HG03558 (cell line): ENCODE measurements at regions not wholly inside any gene's neighbourhood (a gene's known extent, or its start where the extent isn't known, plus 50 kb on each side); places are given as distances from the start of the nearest gene placed in this dataset.
A peak's percentile ranks its signal among the peaks of the same experiment; 100 is the strongest.
"Not testable (repeated sequence)": the region's sequence is repeated elsewhere in the genome, so short reads cannot be mapped to it uniquely, and the experiment has no call there.

Experiments used
- ATAC-seq: cut with Tn5 transposase; IDR thresholded peaks from one replicate; pipeline ENCODE4 v1.9.1; 2021; ENCODE audit warnings: moderate number of reproducible peaks; ENCODE audit not compliant: unreplicated experiment; ENCODE audit errors: extremely low read depth

DNA sequence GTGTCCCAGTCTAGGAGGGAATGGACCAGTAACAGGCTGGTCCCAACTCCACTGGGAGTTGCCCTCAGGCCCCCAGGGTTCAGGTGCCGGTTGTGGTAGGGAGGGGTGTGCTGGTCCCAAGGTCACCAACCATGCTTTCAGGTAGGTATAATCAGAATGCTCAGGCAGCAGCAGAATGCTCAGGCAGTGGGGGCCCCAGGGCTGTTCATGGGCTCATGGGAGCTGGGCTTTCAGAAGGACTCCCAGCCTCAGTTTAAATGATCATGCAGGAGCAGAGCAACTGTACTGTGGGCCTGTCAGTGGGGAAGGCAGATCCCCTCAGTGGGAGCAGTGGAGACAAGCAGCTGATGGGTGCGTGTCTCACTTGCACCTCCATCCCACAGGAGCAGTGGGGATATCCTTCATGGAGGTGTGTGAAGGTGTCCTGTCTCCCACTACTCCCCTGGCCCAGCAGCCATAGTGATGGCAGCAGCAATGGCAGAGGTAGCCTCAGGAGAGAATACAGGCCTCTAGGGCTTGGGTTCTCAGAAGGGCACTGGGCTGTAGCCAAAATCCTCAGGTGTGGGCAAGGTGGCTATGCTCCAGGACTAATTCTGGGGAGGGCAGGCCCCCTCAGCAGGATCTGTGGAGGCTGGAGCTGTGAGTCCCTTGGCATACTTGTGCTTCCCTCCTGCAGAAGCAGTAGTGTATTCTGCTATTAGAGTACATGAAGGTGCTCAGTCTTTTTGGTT, 917.3 kb upstream of the B3GALT2 start:
- ATAC-seq = no peak

DNA sequence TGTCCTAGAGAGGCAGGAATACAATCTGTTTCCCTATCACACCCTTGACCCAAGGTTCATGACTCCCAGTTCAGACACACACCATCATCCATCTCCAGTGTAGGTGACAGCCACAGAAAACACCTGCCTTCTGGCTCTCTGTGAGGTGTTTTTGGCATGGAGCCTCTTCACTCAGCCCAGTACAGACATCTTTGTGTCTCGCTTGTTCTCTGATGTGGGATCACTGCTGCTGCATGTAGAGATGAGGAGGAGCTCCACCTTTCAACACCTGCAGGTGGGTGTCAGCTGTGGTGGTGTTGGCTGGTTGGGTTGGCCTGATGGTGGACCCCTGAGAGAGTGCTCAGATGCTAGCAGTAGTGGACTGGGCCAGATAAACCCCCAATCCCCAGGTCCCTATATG, 916.7 kb upstream of the B3GALT2 start:
- no peak for ATAC-seq

DNA sequence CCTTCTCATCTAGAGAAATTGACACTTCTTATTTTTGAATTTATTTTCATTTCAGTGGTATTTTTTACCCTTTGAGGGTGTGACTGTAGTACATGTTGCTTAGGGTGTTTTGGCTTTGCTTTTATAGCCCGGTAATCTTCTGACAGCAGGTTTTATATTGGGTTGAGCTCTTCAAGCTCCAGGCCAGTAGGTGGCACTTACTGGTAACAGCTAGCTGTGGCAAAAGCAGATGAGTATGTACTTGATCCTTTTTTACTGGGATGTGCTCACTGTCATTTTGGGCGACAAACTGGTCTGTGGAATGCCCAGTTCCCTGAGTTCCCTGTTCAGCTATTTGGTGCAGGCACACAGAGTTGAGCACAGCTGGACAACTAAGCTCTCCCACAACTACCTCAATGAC, 916.2 kb upstream of the B3GALT2 start:
- no peak for ATAC-seq

DNA sequence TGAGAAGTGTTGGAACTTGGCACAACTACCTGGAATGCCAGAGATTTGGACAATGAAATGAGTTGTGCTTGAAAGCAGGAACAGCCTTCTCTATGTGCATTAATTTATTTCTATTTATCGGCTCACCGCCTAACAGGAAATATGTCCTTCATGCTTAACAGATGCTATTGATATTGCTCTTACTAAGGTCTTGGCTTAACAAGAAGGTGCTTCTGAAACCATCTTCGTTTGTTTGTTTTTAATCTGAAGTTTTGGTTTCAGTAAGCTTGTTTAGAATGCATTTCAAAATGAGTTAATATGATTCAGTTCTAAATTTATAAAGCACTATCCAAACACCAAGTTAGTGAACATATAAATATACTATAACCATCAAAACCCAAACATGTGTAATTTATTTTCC, 898.3 kb upstream of the B3GALT2 start:
- no peak for ATAC-seq

DNA sequence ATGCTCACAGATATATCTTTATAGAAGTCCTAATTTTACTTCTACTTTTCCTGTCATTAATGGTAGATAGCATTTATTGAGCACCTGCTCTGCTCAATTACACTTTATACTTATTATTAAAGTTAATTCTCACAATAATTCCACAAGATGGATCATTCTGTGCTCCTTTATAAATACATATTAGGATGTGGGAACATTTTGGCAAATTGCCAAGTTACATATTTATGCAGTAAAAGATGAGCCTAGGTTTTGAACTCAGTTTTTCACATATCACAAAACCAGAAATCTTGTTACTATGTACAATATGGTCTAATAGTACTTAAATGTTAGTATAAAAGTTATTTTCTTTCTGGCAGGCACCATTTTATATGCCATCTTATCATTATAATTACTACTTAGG, 895.0 kb upstream of the B3GALT2 start:
- no peak for ATAC-seq

DNA sequence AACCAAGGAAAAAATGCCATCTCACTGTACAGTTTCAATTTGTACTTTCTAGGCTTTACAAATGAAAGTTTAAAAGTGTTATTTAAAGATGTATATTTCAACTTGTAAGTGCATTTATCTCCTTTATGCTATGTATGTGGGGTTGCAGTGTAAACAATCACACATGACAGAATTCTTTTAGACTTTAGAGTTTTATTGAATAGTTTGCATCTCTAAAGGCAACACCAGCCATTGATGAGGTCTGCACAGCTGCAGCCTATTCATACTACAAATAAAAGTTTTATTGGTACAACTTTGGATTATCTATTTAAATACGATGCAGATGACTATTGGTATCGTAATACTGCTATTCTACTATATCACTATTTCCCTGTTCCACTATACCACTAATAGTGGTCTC, 894.4 kb upstream of the B3GALT2 start:
- ATAC-seq = no peak

DNA sequence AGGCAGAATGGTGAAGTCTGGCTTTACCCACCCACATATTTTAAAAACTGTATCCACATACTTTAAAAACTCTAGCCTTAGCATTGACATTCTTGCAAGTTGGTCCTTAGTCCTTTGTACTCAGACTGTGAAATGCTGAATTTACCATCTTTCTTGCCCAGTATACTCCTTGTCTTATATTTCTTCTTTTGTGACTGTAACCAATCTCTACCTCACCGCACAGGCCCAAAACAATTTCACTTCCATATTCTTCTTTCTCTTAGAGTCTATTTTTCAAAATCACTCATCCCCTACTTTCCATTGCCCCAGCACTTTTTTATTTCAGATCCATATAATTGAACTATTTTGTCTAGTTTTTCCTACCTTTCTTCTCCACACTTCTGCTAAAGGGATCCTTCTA, 892.4 kb upstream of the B3GALT2 start:
- peak; percentile 51 for ATAC-seq

DNA sequence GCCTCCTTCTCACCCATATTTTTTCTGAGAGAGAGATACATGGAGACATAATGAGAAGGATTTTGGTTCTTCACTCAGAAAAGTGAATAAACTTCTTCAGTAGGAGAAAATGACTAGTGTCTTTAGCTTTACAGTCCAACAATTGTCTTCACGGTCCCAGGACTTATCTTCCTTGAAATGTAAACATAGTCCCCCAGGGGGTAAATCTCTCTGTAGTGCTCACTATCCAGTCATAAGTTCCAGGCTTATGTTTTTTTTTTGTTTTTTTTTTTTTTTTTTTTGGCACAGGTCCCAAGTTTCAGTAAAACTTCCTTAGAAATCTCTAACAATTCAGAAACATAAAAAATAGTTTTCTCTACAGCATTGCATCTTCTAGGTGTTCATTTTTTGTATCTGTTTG, 890.2 kb upstream of the B3GALT2 start:
- no peak for ATAC-seq

DNA sequence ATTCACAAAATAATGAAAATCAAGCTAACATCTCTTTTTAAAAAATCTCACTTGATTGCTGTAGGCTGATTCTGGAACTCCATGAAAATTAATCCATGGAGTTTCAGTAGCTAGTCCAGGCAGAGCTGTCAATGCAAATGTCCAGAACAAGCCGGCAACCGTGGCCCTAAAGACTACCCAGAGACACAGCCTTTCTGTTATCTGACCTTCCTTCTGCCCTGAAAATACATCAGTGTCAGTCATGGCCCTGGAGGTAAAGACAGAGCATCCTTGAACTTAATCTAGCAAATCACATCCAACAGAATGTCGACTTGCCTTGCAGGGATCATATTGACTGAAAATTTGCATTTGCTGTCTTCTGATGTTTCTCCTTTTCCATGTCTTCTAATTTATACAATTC, 887.4 kb upstream of the B3GALT2 start:
- no peak for ATAC-seq

DNA sequence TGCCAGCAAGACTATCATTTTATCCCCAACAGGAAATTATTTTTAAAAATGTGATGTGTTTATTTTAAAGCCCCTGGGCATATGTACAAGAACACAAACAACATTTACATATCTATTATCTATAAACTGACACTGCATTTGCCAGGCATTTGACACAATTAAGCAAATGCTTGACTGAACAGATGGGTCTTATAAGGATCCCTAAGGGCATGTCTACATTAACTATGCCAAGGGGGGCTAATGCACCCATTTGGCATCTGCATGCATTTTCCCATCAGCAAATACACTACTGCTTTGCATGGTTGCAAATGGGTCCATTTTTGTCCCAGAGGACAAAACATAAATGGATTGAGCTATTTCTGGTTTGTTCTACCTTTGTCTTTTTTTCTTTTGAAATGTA, 884.8 kb upstream of the B3GALT2 start:
- no peak for ATAC-seq

DNA sequence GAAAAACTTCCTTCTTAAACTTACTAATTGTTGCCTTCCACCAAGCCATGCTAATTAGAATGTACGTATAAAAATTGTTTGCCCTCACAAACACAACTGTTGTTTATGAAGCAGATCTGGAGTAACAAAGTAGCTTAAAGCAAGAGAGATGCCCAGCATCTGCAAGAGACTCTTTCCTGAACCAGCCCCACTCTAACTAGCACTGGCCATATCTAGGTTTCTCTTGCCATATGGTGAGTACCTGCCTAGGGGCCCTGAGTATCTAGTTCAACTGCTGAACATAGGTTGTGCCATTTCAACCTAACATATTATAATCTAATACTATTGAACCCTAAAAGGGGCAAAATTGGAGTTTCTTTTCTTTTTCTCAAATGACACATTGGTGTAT, 883.4 kb upstream of the B3GALT2 start:
- no peak for ATAC-seq

DNA sequence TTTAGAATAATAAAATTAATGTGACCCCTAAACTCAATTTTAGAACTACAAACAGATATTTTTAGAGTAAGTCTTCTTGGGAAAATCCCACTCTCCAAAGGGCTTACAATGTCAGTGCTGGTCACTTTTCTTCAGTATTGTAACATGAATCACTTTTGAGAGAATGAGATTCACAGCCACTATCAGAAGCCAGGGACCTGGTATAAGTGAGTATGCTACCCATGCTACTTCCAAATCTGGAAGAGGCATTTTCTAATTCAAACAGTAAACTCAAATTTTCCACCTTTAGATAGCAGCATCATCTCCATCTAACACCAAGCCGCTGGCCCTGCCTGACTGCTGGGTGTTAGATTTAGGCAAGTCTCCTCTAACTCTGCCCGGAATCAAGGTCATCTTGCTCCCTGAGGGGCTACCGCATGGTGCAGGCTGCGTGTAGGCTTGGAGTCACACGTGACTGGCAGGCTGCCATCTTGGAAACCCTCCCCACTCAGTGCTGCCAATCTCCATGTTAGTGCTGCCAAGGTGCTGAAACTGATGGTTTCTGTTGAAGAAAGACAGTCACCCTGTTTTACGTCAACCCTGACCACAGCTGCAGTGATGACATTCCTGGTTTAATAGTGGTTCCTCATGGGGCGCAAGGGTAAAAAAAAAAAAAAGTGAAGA, 882.9 kb upstream of the B3GALT2 start:
- no peak for ATAC-seq

DNA sequence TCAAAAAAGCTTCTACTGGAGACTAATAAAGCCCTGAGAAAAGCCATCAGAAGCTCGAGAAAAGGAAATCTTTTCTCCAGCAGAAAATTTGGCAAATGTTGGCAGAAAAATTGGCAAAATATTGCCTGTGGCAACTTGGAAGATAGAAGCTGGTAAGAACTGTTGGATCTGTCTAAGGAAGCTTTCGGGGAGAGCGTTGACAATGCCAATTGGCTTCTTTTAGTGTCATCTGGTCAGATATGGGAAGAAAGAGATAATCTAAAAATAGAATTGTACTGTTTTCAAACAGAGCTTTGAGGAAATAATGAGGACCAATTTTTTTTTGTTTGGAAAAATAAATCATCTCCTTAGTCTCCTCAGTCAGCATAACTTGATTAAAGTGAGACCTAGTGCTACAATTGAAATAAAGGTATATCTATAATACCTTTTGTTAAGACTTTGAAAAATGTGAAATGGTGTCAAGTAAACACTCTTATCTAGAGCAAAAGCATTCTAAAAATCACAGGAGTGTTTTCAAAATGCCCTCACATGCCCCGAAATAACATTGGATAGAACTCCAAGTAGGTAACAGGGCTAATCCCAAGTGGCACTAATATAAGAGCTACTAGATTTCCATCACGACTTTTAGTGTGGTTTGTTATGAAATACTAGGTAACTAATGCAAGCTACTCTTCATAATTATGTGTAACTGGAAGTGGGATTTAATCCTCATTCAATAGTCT, 882.2 kb upstream of the B3GALT2 start:
- ATAC-seq = no peak

DNA sequence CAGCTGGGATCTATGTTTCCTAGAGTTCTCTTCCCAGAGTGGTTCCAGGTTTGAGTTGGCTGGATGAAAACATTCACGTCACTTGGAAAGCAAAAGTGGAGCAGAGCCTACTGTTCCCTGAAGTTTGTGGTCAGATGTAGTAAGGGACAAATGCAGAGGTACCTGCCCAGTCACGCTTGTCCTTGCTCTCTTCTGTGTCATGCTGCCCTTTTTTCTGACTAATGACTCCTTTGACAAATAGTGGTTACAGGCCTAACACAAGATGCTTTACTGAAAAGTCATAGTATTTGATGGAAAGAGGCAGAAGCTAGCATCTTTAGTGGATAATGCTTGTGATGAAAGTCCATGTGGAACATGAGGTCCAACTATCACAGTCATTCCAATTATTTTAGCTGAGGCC, 881.4 kb upstream of the B3GALT2 start:
- ATAC-seq = no peak

DNA sequence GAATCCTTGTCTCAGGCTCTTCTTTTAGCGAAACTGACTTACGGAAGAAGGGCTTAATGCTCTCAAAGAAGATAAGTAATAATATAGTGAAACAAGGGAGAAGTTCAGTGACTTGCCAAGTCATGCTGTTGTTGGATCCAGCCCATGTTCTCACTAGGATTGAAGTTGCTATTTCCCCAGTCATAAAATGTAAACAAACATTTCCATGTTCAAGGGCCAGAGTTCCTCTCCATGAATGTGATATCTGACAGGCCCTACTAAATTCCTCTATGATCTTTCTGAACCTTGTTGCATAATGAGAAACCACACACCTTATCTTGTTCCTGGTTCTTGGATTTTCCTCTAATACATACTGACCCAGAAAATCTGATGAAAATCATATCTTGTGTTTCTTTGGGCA, 876.5 kb upstream of the B3GALT2 start:
- no peak for ATAC-seq

DNA sequence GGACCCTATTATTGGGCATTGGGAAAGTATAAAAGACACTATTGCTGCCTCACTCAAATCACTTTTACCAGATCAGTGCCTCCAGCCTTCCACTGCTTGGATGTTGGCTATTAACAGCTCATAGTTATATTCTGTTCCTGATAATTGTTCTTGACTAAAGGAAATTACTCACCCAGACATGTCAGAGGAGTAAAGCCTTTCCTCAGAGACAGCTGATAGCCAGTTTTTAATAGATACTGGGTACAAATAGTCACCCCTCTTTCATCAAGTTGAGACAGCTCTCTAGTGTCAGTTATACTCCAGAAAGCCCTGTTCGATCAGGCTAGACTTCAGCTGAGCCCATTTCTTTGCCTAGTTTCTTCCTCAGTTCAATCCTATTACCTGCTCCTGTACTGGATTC, 876.1 kb upstream of the B3GALT2 start:
- no peak for ATAC-seq

DNA sequence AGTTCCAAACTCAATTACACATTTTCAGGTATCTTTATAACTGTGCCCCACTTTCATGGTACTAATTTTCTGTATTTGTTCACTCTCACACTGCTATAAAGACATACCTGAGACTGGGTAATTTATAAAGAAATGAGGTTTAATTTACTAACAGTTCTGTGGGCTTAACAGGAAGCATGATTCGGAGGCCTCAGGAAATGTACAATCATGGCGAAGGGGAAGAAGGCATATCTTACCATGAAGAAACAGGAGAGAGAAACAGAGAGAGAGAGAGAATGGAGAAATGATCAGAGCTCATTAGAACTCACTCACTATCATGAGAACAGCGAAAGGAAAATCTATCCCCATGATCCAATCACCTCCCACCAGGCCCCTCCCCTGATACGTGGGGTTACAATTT, 874.1 kb upstream of the B3GALT2 start:
- ATAC-seq = no peak

DNA sequence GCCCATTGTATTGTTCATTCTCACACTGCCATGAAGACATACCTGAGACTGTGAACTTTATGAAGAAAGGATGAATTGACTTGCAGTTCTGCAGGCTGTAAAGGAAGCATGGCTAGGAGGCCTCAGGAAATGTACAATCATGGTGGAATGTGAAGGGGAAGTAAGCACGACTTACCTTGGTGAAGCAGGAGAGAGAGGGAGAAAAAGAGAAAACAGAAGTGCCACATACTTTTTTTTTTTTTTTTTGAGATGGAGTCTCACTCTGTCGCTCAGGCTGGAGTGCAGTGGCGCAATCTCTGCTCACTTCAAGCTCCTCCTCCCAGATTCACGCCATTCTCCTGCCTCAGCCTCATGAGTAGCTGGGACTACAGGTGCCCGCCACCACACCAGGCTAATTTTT, 871.9 kb upstream of the B3GALT2 start:
- not testable (repeated sequence) for ATAC-seq

DNA sequence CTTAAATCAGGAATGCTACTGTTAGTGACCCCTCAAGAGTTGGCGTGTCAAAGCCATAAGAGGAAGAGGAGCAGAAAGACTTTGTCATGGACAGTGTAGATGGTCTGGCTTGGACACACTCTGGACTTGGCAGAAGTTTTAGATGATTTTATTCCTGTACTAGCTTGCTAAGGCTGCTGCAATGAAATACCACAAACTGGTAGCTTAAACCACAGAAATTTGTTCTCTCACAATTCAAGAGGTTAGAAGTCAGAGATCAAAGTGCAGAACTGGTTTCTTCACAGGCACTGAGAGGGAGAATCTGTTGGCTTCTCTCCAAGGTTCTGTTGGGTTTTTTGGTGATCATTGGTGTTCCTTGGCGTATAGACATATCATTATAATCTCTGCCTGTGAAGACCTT, 869.8 kb upstream of the B3GALT2 start:
- ATAC-seq = no peak

DNA sequence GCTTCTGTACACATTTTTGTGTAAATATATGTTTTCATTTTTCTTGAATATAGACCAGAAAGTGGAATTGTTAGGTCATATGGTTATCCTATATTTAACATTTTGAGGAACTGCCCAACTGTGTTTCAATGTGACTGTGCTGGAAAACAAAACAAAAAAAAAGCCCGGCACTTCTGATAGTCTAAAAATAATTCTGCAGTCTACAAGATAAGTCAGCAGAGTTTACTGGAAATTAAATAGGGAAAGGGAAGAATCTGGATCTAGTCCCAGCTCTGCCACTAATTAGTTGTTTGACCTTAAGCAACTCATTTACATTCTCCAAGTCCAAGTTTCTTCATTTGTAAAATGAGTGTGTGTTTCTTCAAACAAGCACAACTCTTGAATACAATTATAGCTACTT, 869.1 kb upstream of the B3GALT2 start:
- ATAC-seq = no peak

DNA sequence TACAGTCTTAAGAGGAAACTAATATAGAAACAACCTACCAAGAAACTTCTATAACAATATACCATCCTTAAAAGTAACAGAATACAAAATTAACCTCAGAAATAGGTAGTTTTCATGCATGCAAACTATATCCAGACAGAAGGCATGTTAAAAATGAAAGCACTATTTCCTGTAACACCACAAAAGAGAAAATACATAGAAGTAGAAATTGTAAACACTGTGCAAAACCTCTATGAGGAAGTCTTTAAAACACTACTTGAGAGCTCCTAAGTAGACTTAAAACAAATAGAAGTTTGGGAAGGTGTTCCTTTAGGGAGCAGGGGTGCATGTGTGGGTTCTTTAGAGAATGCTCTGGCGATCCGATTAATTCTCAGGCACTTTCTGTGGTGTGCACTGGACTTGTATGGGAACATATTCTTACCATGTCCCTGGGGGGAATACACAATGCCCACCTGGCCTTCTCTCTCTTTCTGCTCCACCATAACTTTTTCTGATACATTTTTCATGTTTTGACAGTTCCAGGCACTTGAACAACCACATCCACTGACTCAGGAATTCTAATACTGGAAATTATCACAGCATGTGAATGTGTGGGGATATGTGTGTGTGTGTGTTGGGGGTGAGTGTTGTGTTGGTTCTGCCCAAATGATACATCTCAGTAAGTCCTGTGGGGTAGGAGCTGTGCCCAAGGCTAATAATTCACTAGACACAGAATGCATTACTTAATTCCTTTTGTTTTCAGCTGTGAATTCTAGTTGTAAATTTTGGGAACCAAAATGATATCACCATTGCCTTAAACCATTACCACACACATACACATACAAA, 866.3 kb upstream of the B3GALT2 start:
- peak; percentile 44 for ATAC-seq
